ENCODE measurements at regions not wholly inside any gene's neighbourhood (a gene's known extent, or its start where the extent isn't known, plus 50 kb on each side); places are given as distances from the start of the nearest gene placed in this dataset.

DNA sequence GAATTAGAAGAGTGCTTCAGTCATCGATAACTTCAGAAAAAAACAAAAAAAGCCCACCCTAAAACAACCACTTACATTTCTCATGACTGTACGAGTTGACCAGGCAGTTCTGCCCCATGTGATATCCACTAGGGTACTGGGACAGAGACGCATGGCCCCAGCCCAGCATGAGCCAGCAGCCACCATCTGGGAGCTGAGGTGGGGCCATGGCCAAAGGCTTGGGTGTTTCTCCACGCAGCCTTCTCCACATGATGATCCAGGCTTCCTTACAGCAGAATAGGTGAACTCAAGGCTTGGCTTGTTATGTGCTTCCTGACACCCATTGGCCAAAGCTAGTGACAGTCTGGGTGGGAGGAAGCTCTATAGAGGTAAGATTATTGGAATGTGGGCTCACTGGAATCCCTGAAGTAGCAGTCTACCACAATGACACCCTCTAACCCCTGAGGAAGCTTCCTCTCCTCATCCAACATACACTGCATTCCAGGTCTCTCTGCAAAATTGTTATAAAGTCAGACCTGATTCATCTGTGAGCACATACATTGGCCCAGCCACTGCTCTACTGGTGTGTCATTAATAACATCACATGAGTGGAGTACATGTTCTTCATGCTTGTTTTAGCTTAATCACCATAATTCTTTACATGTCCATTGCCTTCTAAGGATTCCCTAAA is 66.3 kb upstream of the NTPCR start:
- intact Hi-C loops (cut with micrococcal nuclease; ENCODE audit: unreplicated experiment): no loop called here
- TF ChIP-seq EZH2phosphoT487 (IDR thresholded peaks at IDR 0.05; ENCODE audit: borderline replicate concordance, low read depth, low read length): no peak
- TF ChIP-seq, protein P1, sequence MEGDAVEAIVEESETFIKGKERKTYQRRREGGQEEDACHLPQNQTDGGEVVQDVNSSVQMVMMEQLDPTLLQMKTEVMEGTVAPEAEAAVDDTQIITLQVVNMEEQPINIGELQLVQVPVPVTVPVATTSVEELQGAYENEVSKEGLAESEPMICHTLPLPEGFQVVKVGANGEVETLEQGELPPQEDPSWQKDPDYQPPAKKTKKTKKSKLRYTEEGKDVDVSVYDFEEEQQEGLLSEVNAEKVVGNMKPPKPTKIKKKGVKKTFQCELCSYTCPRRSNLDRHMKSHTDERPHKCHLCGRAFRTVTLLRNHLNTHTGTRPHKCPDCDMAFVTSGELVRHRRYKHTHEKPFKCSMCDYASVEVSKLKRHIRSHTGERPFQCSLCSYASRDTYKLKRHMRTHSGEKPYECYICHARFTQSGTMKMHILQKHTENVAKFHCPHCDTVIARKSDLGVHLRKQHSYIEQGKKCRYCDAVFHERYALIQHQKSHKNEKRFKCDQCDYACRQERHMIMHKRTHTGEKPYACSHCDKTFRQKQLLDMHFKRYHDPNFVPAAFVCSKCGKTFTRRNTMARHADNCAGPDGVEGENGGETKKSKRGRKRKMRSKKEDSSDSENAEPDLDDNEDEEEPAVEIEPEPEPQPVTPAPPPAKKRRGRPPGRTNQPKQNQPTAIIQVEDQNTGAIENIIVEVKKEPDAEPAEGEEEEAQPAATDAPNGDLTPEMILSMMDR (conservative IDR thresholded peaks at IDR 0.05; ENCODE audit: low read length): no peak
- no peak overlapping the region for H2AFZ ChIP-seq (ENCODE audit: low read length)
- H3K36me3 ChIP-seq (ENCODE audit: insufficient read depth, low read length): no peaks in the 10 kb centered on the region
- no peak for DNase-seq (ENCODE audit: low spot score)
- BruUV-seq (replicated peaks): no TSS peak
- ChIA-PET POLR2A (no interaction called here), CTCF (ENCODE audit: unreplicated experiment) (no interaction called here)
- no peaks in the 10 kb centered on the region for H3K9me2 ChIP-seq (ENCODE audit: insufficient read depth, low read length)
- no peak overlapping the region for H3K27ac ChIP-seq (ENCODE audit: low read depth, low read length, poor library complexity, severe bottlenecking)
- H4K20me1 ChIP-seq (ENCODE audit: insufficient read depth, low read length): no peaks in the 10 kb centered on the region
- H3K4me2 ChIP-seq (ENCODE audit: low read length): no peak overlapping the region
- no peaks in the 10 kb centered on the region for H3K4me1 ChIP-seq (ENCODE audit: insufficient read depth, low read length, poor library complexity, severe bottlenecking)
- H3K4me3 ChIP-seq (ENCODE audit: low read depth, low read length, poor library complexity, severe bottlenecking): no peak overlapping the region
- no peaks in the 10 kb centered on the region for H3K9me3 ChIP-seq (ENCODE audit: low read length)
- H3K79me2 ChIP-seq (ENCODE audit: insufficient read depth, low read depth, low read length): no peaks in the 10 kb centered on the region

DNA sequence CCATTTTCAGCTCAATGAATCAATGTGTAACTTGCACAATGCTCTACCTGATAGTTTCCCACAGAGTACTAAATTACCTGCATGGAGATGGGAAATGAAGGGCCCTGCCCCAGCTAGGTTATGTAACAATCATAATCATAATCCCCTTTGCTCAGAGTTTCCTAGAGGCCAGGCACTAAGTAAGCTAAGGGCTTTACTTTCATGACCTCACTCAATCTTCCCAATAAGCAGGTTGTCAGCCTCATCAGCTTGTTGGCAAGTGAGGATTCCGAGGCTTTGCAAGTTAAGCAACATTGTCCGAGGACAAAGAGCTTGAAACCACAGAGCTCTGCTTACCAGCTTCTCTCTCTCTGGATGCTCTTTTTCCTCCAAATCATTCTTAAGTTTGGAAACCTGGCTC is 64.1 kb upstream of the NTPCR start:
- H3K4me2 ChIP-seq (ENCODE audit: low read length): no peak overlapping the region
- H3K4me3 ChIP-seq (ENCODE audit: low read depth, low read length, poor library complexity, severe bottlenecking): no peak overlapping the region
- no peak for TF ChIP-seq EZH2phosphoT487 (IDR thresholded peaks at IDR 0.05; ENCODE audit: borderline replicate concordance, low read depth, low read length)
- TF ChIP-seq, protein P1 (conservative IDR thresholded peaks at IDR 0.05; ENCODE audit: low read length): no peak
- ChIA-PET CTCF (ENCODE audit: unreplicated experiment) (no interaction called here), POLR2A (interaction anchor here (0.6 kb wide), 1 partner anchor 462 kb away, joined by 3 read pairs; no protein-coding TSS in a partner anchor)
- no peak overlapping the region for H2AFZ ChIP-seq (ENCODE audit: low read length)
- intact Hi-C loops (cut with micrococcal nuclease; ENCODE audit: unreplicated experiment): no loop called here
- no peaks in the 10 kb centered on the region for H3K9me3 ChIP-seq (ENCODE audit: low read length)
- no peak overlapping the region for H3K27ac ChIP-seq (ENCODE audit: low read depth, low read length, poor library complexity, severe bottlenecking)
- no peaks in the 10 kb centered on the region for H3K79me2 ChIP-seq (ENCODE audit: insufficient read depth, low read depth, low read length)
- no peak for DNase-seq (ENCODE audit: low spot score)
- H3K9me2 ChIP-seq (ENCODE audit: insufficient read depth, low read length): no peaks in the 10 kb centered on the region
- H3K36me3 ChIP-seq (ENCODE audit: insufficient read depth, low read length): no peaks in the 10 kb centered on the region
- no peaks in the 10 kb centered on the region for H3K4me1 ChIP-seq (ENCODE audit: insufficient read depth, low read length, poor library complexity, severe bottlenecking)
- no peaks in the 10 kb centered on the region for H4K20me1 ChIP-seq (ENCODE audit: insufficient read depth, low read length)
- BruUV-seq (replicated peaks): no TSS peak

DNA sequence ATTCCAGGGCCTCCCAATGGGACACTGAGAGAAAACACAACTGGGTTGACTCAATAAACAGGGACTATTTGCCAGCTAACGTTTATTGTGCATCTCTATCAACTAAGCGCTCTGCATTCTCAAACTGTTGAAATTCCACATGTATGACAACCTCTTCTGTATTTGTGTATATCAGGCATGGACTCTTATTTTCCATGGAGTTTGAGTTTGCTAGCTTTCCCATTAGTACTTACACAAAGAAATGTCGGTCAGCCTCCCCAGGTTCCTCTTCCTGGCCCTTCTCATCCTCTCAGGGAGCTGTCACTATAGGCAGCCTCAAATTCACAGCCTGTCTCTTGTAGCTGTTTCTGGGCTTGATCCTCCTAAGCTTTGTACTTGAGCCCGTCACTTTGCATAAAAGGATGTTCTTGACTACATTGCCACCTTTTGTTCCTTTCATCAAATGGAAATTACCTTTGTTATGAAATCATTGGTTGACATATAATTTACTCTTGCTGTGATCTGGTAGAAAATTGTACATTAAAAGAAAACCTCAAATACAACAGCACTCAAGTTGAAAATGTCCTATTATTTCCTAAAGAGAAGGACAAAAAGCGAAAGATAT is 60.0 kb upstream of the NTPCR start:
- intact Hi-C loops (cut with micrococcal nuclease; ENCODE audit: unreplicated experiment): no loop called here
- POLR2A ChIA-PET: interaction anchor here (0.5 to 0.7 kb wide), 2 partner anchors 201 to 763 kb away, joined by 6 to 8 read pairs; no protein-coding TSS in a partner anchor
- BruUV-seq (replicated peaks): no TSS peak

More for the DNA sequence above, 60.0 kb upstream of the NTPCR start:
- Histone ChIP-seq H4K20me1 (ENCODE audit: insufficient read depth, low read length) (no peaks in the 10 kb centered on the region), H3K9me3 (ENCODE audit: low read length) (no peaks in the 10 kb centered on the region), H3K9me2 (ENCODE audit: insufficient read depth, low read length) (no peaks in the 10 kb centered on the region), H3K36me3 (ENCODE audit: insufficient read depth, low read length) (no peaks in the 10 kb centered on the region), H3K27ac (ENCODE audit: low read depth, low read length, poor library complexity, severe bottlenecking) (no peak overlapping the region), H3K4me3 (ENCODE audit: low read depth, low read length, poor library complexity, severe bottlenecking) (no peak overlapping the region), H2AFZ (ENCODE audit: low read length) (no peak overlapping the region), H3K4me2 (ENCODE audit: low read length) (no peak overlapping the region), H3K79me2 (ENCODE audit: insufficient read depth, low read depth, low read length) (no peaks in the 10 kb centered on the region), H3K4me1 (ENCODE audit: insufficient read depth, low read length, poor library complexity, severe bottlenecking) (no peaks in the 10 kb centered on the region)
- DNase-seq (ENCODE audit: low spot score): no peak
- CTCF ChIA-PET (ENCODE audit: unreplicated experiment): interaction anchor here (0.5 kb wide), 1 partner anchor 355 kb away, joined by 3 read pairs; no protein-coding TSS in a partner anchor
- TF ChIP-seq, protein P1 (conservative IDR thresholded peaks at IDR 0.05; ENCODE audit: low read length): no peak
- no peak for TF ChIP-seq EZH2phosphoT487 (IDR thresholded peaks at IDR 0.05; ENCODE audit: borderline replicate concordance, low read depth, low read length)

All from OCI-LY7 (cell line).